ENCODE measurements at regions not wholly inside any gene's neighbourhood (a gene's known extent, or its start where the extent isn't known, plus 50 kb on each side); places are given as distances from the start of the nearest gene placed in this dataset.

DNA sequence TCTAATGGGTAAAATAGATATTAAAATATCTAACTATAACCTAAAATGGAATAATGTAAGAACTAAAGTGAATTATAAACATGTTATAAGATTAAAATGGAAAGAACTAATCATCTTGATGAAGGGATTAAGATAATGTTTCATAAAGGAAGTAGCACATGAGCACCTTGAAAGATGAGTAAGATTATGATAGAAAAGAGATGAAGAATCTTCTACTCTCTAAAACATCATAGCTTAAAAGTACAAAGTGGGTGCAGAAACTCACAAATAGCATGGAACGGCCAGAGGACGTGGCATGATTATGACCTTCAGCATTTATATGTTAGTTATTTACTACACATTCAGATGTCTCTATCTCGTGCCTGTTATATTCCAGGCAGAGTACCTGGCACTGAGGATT is 76.2 kb upstream of the COL5A2 start:
- H3K4me3 ChIP-seq = no peak overlapping the region
- intact Hi-C loops (cut with DNase I) = no loop called here
- WGBS = 88% methylated on average over 3 of the region's 3 CpGs
- no peaks in the 10 kb centered on the region for H3K27me3 ChIP-seq (replicated peaks; ENCODE audit: insufficient read depth)
- no peak for DNase-seq (ENCODE audit: low spot score)
- TF ChIP-seq POLR2AphosphoS5 (IDR thresholded peaks at IDR 0.05) = no peak
- TF ChIP-seq, protein P1, sequence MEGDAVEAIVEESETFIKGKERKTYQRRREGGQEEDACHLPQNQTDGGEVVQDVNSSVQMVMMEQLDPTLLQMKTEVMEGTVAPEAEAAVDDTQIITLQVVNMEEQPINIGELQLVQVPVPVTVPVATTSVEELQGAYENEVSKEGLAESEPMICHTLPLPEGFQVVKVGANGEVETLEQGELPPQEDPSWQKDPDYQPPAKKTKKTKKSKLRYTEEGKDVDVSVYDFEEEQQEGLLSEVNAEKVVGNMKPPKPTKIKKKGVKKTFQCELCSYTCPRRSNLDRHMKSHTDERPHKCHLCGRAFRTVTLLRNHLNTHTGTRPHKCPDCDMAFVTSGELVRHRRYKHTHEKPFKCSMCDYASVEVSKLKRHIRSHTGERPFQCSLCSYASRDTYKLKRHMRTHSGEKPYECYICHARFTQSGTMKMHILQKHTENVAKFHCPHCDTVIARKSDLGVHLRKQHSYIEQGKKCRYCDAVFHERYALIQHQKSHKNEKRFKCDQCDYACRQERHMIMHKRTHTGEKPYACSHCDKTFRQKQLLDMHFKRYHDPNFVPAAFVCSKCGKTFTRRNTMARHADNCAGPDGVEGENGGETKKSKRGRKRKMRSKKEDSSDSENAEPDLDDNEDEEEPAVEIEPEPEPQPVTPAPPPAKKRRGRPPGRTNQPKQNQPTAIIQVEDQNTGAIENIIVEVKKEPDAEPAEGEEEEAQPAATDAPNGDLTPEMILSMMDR (IDR thresholded peaks at IDR 0.05) = no peak
- TF ChIP-seq POLR2A (IDR thresholded peaks at IDR 0.05) = no peak
- H3K9me3 ChIP-seq = no peaks in the 10 kb centered on the region
- H3K4me1 ChIP-seq (replicated peaks) = no peaks in the 10 kb centered on the region
- H3K27ac ChIP-seq = no peak overlapping the region
- no peaks in the 10 kb centered on the region for H3K36me3 ChIP-seq

DNA sequence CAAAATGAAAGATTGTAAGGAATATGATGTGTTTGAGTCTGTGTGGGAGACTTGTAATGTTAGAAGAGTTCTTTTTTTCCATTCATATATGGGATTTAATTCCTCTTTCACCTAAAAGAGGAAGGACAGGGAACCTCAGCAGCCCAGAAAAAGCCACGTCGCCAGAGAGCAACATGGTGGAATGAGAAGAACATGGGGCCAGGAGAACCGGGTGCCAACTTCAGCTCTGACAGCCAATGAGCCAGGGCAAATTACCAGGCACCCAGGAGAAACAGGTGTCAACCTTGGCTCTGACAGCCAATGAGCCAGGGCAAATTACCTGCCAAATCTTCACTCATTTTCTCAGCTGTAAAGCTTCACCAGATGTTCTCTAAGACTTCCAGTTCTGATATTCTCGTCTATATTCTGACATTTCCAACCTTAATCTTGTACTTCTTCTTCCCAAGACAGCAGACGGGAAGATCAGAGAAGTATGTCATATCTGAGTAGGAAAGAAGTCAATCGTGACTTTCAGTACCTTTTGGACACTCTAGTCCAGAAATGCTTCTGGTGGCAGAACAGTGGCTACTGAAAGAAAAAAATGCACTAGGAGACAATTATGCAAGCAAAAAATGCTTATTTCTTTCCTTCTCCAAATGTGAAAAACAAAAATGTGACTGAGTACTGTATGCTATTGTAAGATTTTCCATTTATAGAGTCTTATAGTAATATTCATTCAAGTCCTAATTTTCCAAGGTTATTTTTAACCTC is 79.2 kb upstream of the COL5A2 start:
- Histone ChIP-seq H3K4me3 (no peak overlapping the region), H3K36me3 (no peaks in the 10 kb centered on the region), H3K9me3 (no peaks in the 10 kb centered on the region), H3K27me3 (replicated peaks; ENCODE audit: insufficient read depth) (no peaks in the 10 kb centered on the region), H3K4me1 (replicated peaks) (no peaks in the 10 kb centered on the region), H3K27ac (no peak overlapping the region)
- DNase-seq (ENCODE audit: low spot score) = no peak
- 88% methylated on average over 6 of the region's 6 CpGs for WGBS
- intact Hi-C loops (cut with DNase I) = no loop called here
- TF ChIP-seq POLR2AphosphoS5 (IDR thresholded peaks at IDR 0.05) (no peak), POLR2A (IDR thresholded peaks at IDR 0.05) (no peak)
- TF ChIP-seq, protein P1 (IDR thresholded peaks at IDR 0.05) = no peak

DNA sequence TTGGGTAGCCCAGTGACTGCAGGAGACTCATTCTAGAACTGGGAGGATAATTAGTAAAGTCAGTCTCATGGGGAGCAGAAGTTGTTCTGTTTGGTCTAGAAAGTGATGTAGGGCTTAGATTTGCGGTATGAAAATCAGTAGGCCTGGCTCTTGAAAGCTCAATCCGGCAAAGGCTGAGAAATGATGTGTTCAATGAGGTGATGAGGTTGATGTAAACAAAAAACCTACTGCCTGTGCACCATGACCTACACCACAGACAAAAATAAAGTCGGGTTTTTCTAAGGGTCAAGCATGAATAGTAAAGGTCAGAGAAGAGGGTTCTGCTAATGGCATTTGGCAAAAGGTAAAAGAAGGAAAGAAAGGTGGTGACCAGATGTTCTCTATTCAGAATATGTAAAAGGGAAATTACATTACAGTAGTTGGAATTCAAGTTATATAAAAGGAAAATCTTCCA is 80.8 kb upstream of the COL5A2 start:
- Histone ChIP-seq H3K27me3 (replicated peaks; ENCODE audit: insufficient read depth) (no peaks in the 10 kb centered on the region), H3K36me3 (no peaks in the 10 kb centered on the region), H3K9me3 (no peaks in the 10 kb centered on the region), H3K4me1 (replicated peaks) (no peaks in the 10 kb centered on the region), H3K4me3 (no peak overlapping the region), H3K27ac (no peak overlapping the region)
- intact Hi-C loops (cut with DNase I) = no loop called here
- 92% methylated on average over 3 of the region's 3 CpGs for WGBS
- TF ChIP-seq POLR2A (IDR thresholded peaks at IDR 0.05) (no peak), POLR2AphosphoS5 (IDR thresholded peaks at IDR 0.05) (no peak)
- TF ChIP-seq, protein P1 (IDR thresholded peaks at IDR 0.05) = no peak
- DNase-seq (ENCODE audit: low spot score) = no peak

DNA sequence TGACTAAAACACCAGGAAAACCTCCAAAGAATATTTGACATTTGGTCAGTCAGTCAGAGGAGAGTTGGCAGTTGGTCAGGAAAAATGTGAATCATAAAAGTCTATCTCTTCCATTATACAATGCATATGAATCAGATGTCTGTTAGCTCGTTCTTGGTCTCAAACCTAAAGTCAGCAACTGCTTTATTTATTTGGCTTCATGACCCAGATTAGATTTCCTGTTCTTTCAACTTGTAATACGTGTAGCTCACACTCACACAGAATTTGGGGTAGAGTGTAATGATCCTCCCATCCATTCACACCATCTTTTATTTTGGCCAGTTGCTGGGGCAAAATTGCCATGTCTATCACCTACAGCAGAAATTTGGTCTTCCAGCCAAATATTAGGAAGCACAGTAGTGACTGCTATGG is 81.9 kb upstream of the COL5A2 start:
- Histone ChIP-seq H3K27me3 (replicated peaks; ENCODE audit: insufficient read depth) (no peaks in the 10 kb centered on the region), H3K36me3 (no peaks in the 10 kb centered on the region), H3K27ac (no peak overlapping the region), H3K4me1 (replicated peaks) (no peaks in the 10 kb centered on the region), H3K9me3 (no peaks in the 10 kb centered on the region), H3K4me3 (no peak overlapping the region)
- TF ChIP-seq POLR2AphosphoS5 (IDR thresholded peaks at IDR 0.05) (no peak), POLR2A (IDR thresholded peaks at IDR 0.05) (no peak)
- TF ChIP-seq, protein P1 (IDR thresholded peaks at IDR 0.05) = no peak
- intact Hi-C loops (cut with DNase I) = no loop called here
- DNase-seq (ENCODE audit: low spot score) = no peak
- WGBS = 27% methylated on average over 2 of the region's 2 CpGs

DNA sequence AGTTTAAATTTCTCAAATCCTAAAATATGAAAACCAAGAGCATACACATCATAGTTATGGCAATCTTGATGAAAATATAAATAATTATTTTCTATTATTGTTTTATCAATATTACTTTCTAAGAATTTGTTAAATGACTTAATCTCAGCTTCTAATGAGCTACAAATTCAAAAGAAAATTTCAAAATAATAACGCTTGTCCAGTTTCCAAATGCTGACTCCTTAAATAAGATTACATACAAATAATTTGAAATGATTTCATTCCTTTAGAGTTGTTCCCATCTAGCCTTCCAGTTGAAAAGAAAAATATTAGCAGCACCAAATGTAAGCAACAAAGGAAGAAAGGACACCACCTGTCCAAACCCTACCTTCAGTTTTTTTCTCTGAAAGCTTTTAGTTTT is 82.4 kb upstream of the COL5A2 start:
- Histone ChIP-seq H3K4me3 (no peak overlapping the region), H3K4me1 (replicated peaks) (no peaks in the 10 kb centered on the region), H3K27me3 (replicated peaks; ENCODE audit: insufficient read depth) (no peaks in the 10 kb centered on the region), H3K36me3 (no peaks in the 10 kb centered on the region), H3K9me3 (no peaks in the 10 kb centered on the region), H3K27ac (no peak overlapping the region)
- TF ChIP-seq POLR2AphosphoS5 (IDR thresholded peaks at IDR 0.05) = no peak
- no peak for TF ChIP-seq POLR2A (IDR thresholded peaks at IDR 0.05)
- TF ChIP-seq, protein P1 (IDR thresholded peaks at IDR 0.05) = no peak
- intact Hi-C loops (cut with DNase I) = no loop called here
- 100% methylated on average over 1 of the region's 1 CpG for WGBS
- no peak for DNase-seq (ENCODE audit: low spot score)
